Urinary bladder (tissue), 3 donors: ENCODE measurements at regions not wholly inside any gene's neighbourhood (a gene's known extent, or its start where the extent isn't known, plus 50 kb on each side); places are given as distances from the start of the nearest gene placed in this dataset.
"Not testable (repeated sequence)": the region's sequence is repeated elsewhere in the genome, so short reads cannot be mapped to it uniquely, and the experiment has no call there.

ENCODE experiments used
- DNase-seq: peaks from one replicate; pipeline ENCODE4 v3.0.0-alpha.2; 2015; ENCODE audit errors: extremely low spot score
- H3K27ac ChIP-seq: one replicate; pipeline ENCODE4 v1.5.1; 2013; ENCODE audit warnings: low read depth, mild to moderate bottlenecking, moderate library complexity
- H3K36me3 ChIP-seq: one replicate; pipeline ENCODE4 v1.6.1; 2013; ENCODE audit warnings: mild to moderate bottlenecking, moderate library complexity; ENCODE audit not compliant: insufficient read depth
- H3K4me1 ChIP-seq: one replicate; pipeline ENCODE4 v1.6.1; 2013; ENCODE audit warnings: mild to moderate bottlenecking, moderate library complexity; ENCODE audit not compliant: insufficient read depth
- H3K4me3 ChIP-seq: one replicate; pipeline ENCODE4 v1.5.1; 2013; ENCODE audit warnings: low read depth, low read length
- WGBS: extraction: QIAGEN DNeasy Blood & Tissue Kit; methylation state at CpG from one replicate; pipeline ENCODE4 v1.1.7; 2013; 5-methylcytosine and 5-hydroxymethylcytosine counted together
- donor health status: healthy with polysubstance abuse.
- donor health status: healthy.

DNA sequence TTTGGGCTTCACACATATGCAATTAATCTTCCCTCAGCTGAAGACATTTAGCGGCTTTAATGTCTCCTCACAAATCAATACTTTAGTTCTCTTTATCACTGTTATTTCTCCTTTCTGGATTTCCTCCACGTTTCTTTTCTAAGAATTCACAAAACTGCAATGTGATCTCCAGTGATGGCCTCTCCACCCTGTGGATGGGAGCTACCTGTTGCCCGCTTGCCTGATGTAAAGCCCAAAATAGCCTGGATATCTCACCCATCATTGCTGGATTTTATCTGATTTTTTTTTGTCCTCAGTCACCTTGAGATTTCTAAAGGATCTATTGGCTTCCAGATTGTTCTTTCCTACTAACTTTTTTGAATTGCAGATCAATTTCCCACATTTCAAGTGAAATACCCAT lies 129.3 kb upstream of the FAM241A start:
- Histone ChIP-seq H3K4me1 (no peaks in the 10 kb centered on the region), H3K36me3 (no peaks in the 10 kb centered on the region), H3K27ac (no peak overlapping the region), H3K4me3 (no peak overlapping the region)
- WGBS = 73% methylated on average over 3 of the region's 3 CpGs
- DNase-seq = no peak

DNA sequence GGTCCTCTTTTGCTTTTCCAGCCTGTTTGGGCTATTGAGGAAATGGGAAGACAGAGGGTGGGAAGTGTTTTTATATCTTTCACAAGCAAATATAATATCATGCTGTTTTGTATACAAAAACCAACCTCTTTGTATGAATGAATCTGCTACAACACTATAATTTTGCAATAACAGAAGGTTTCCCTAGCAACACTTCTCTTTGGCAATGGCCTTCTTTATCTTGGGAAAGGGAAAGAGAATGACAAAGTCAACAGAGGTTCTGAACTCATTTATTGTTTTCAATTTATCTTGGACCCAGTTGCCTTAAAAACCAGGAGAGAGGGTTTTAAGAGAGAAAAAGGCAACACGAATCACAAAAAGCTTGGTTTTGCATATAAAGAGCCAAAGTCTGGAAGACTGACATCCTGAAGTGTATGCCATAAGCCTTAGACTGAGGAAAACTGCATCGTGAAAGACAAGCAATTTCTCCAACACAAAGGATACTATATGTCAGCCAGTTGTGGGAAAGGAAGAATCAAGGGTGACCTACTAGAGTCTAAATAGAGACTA lies 121.8 kb upstream of the FAM241A start:
- H3K36me3 ChIP-seq = no peaks in the 10 kb centered on the region
- H3K4me3 ChIP-seq = no peak overlapping the region
- no peak for DNase-seq
- 79% methylated on average over 2 of the region's 2 CpGs for WGBS
- no peak overlapping the region for H3K27ac ChIP-seq
- no peaks in the 10 kb centered on the region for H3K4me1 ChIP-seq

- H3K36me3 ChIP-seq = no peaks in the 10 kb centered on the region
- no peaks in the 10 kb centered on the region for H3K4me1 ChIP-seq
- no peak for DNase-seq
- H3K27ac ChIP-seq = no peak overlapping the region
- 89% methylated on average over 1 of the region's 1 CpG for WGBS
- H3K4me3 ChIP-seq = no peak overlapping the region
Measured at GRCh38 chr4:112026058-112026457, 119.2 kb upstream of the FAM241A start.

DNA sequence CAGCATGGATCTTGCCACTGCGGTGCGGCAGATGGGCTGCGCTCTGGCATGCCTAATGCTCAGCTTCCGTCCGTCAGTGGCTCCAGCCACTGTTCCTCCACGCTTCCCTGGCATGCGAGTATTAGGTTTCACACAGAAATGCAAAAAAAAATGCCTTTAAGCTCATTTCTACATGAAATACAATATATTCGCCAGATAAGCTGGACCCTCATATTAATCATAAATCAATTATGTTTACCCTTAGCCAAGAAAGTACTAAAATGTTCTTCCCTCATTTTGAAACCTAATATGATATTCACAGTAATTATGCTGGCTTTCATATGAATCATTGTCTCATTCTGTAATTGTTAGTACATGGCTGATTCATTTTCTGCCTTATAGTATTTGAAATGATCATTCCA lies 115.5 kb upstream of the FAM241A start:
- Histone ChIP-seq H3K4me1 (no peaks in the 10 kb centered on the region), H3K27ac (no peak overlapping the region), H3K36me3 (no peaks in the 10 kb centered on the region), H3K4me3 (no peak overlapping the region)
- DNase-seq = no peak
- 72% methylated on average over 8 of the region's 8 CpGs for WGBS

- H3K4me3 ChIP-seq = no peak overlapping the region
- DNase-seq = no peak
- WGBS = 20% methylated on average over 6 of the region's 6 CpGs
- H3K4me1 ChIP-seq = no peaks in the 10 kb centered on the region
- no peaks in the 10 kb centered on the region for H3K36me3 ChIP-seq
- H3K27ac ChIP-seq = no peak overlapping the region
Measured at GRCh38 chr4:112031712-112032328, 113.4 kb upstream of the FAM241A start.

DNA sequence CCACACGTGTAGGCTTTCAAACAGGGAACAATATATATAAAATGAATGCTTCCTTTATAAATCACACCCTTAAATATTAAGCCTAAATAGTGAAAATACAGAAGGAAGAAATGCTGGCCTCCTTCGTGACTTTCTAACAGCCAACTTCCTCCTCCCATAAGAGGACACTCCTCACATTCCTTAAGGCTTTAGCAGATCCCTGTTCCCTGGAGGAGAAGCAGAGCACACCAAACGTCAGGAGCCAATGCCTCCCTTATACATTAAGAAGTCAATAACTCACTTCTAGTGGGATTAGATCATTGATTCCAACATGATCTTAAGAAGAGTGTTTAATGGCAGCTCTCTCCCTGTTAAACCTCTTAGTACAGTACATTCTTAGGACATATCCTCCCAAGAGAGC lies 108.4 kb upstream of the FAM241A start:
- WGBS = 20% methylated on average over 3 of the region's 3 CpGs
- Histone ChIP-seq H3K27ac (no peak overlapping the region), H3K4me1 (no peaks in the 10 kb centered on the region), H3K36me3 (no peaks in the 10 kb centered on the region), H3K4me3 (no peak overlapping the region)
- no peak for DNase-seq

DNA sequence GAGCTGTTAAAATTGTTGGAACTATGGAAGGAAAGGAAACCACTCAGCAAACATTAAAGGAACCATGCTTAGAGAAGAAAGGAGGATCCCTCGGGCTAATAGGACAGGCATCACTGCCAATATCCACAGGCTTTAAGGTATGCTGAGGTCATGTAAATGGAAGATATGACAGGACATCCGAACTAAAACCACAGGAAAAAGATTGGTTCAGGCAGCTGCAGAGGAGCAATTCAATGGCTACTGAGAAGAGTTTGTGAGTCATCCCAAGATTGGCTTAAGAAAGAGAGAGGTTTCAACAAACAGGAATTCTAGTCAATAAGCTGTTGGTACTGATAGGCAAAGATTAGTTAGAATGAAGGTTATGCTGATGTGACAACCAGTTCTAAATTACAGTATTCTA lies 106.4 kb upstream of the FAM241A start:
- WGBS = 91% methylated on average over 2 of the region's 2 CpGs
- H3K27ac ChIP-seq = no peak overlapping the region
- no peak overlapping the region for H3K4me3 ChIP-seq
- DNase-seq = no peak
- no peaks in the 10 kb centered on the region for H3K4me1 ChIP-seq
- H3K36me3 ChIP-seq = no peaks in the 10 kb centered on the region

GRCh38 chr4:112049119-112049518 lies 96.1 kb upstream of the FAM241A start:
- 97% methylated on average over 3 of the region's 3 CpGs for WGBS
- not testable (repeated sequence) for DNase-seq, H3K4me3 ChIP-seq, H3K4me1 ChIP-seq, H3K27ac ChIP-seq, H3K36me3 ChIP-seq

GRCh38 chr4:112053825-112054350 lies 91.4 kb upstream of the FAM241A start:
- H3K4me3 ChIP-seq = no peak overlapping the region
- no peaks in the 10 kb centered on the region for H3K36me3 ChIP-seq
- H3K27ac ChIP-seq = no peak overlapping the region
- WGBS = 79% methylated on average over 2 of the region's 2 CpGs
- H3K4me1 ChIP-seq = no peaks in the 10 kb centered on the region
- no peak for DNase-seq

DNA sequence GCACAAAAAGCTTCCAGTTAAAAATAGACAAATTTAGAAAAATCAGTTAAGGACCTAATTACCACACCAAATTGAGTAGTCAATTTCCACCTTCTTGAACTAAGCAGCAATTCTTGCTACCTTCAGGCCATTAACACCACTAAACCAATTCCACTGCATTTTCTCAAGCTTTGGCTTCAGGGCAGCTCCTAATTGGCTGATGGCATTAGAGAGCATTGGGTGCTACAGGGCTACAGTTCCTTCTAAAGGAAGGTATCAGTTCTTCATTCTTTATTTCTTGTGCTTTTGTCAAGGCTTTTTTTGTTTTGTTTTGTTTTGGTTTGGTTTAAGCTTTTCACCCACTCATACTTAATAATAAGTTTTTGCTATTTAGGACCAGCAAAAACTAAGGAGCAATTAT lies 90.2 kb upstream of the FAM241A start:
- no peak for DNase-seq
- H3K4me3 ChIP-seq = no peak overlapping the region
- no peaks in the 10 kb centered on the region for H3K4me1 ChIP-seq
- no peaks in the 10 kb centered on the region for H3K36me3 ChIP-seq
- no peak overlapping the region for H3K27ac ChIP-seq

GRCh38 chr4:112057470-112057869 lies 87.8 kb upstream of the FAM241A start:
- Histone ChIP-seq H3K4me1 (no peaks in the 10 kb centered on the region), H3K36me3 (no peaks in the 10 kb centered on the region), H3K4me3 (no peak overlapping the region), H3K27ac (no peak overlapping the region)
- WGBS = 70% methylated on average over 3 of the region's 3 CpGs
- no peak for DNase-seq

DNA sequence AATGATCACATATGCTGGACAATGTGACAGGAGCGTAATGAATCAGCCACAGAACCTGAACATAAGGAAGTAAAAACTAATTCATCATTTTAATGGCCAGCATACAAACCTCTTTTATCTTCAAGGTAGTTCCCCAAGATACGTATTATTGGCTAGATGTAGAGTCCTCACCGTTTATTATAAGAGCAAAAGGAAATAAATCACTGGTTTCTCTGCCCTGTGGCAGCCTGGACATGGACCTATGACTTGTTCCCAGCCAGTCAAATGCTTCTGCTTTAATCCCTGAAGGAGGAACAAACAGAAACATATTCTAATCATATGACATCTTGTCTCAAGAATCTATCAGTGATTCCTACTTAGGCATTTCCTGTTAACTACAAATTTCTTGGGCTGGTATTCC lies 86.8 kb upstream of the FAM241A start:
- no peak overlapping the region for H3K27ac ChIP-seq
- no peaks in the 10 kb centered on the region for H3K36me3 ChIP-seq
- 51% methylated on average over 3 of the region's 3 CpGs for WGBS
- H3K4me3 ChIP-seq = no peak overlapping the region
- no peaks in the 10 kb centered on the region for H3K4me1 ChIP-seq
- no peak for DNase-seq

DNA sequence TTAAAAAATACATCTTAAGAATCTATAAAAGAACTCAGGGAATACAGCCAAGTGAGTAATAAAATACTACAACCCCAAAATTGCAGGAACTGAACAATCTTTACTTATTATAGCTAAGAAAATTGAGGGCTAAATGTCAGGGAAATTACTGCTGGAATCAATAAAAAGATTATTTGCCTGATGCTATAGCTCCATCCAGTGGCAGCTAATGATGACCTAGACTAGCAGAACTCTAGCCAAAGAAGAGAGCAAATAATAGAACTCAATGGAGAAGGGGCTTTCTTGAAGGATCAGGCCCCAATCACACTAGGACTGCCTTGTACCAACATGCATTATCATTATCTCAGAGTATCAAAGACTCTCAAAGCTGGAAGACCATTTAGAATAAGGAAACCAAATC lies 85.0 kb upstream of the FAM241A start:
- DNase-seq = no peak
- Histone ChIP-seq H3K4me1 (no peaks in the 10 kb centered on the region), H3K27ac (no peak overlapping the region), H3K4me3 (no peak overlapping the region), H3K36me3 (no peaks in the 10 kb centered on the region)

DNA sequence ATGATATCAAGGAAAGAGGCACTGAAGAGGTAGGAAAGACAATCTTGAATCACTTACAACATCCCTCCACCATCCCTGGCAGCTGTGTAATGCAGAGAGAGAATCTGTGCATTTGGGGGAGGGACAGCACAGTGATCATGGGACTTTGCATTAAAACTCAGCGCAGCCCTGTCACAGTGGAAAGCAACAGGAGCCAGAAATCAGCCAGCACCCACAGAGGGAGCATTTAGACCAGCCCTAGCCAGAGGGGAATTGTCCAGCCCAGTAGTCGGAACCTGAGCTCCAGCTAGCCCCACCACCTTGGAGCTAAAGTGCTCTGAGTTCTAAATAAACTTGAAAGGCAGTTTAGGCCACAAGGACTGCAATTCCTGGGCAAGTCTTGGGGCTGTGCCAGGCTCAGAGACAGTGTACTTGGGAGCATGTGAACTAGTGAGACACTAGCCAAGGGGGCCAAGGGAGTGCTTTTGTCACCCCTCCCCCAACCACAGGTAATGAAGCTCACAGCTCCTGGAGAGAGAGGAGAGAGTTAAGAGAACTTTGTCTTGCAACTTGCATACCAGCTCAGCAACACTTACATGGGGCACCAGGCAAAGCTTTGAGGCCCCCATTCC lies 83.9 kb upstream of the FAM241A start:
- H3K27ac ChIP-seq = no peak overlapping the region
- H3K36me3 ChIP-seq = no peaks in the 10 kb centered on the region
- no peaks in the 10 kb centered on the region for H3K4me1 ChIP-seq
- H3K4me3 ChIP-seq = no peak overlapping the region
- 46% methylated on average over 2 of the region's 2 CpGs for WGBS
- DNase-seq = no peak
